Spleen (tissue), 7 donors: ENCODE measurements at regions not wholly inside any gene's neighbourhood (a gene's known extent, or its start where the extent isn't known, plus 50 kb on each side); places are given as distances from the start of the nearest gene placed in this dataset.

Experiments used
- CTCF ChIP-seq, 11 experiments: fragments of 200-600 bp in 7 of 11; fragments of 450-650 bp in 4 of 11; sonication (generic) in 4 of 11; IDR thresholded peaks in 8 of 11; conservative IDR thresholded peaks in 3 of 11; 1 replicate in 7 of 11; 2 replicates in 4 of 11; pipeline versions ENCODE4 v1.4.0 to v1.8.0; 2016 to 2021; ENCODE audit warnings: antibody characterized with exemption in 11 of 11, inconsistent platforms in 4 of 11, mild to moderate bottlenecking in 1 of 11
- POLR2A ChIP-seq, 3 donors: fragments of 450-650 bp; IDR thresholded peaks; one replicate each; pipeline ENCODE4 v1.5.1; 2017; ENCODE audit warnings: antibody characterized with exemption in 3 of 3, mild to moderate bottlenecking in 1 of 3
- POLR2AphosphoS5 ChIP-seq, 3 donors: sonication (generic); formaldehyde crosslinking; IDR thresholded peaks; one replicate each; pipeline ENCODE4 v1.5.1; 2017; ENCODE audit warnings: antibody characterized with exemption in 3 of 3
- donor health status: DM: no; HTN: no; CAD: no; lungs with moderate emphysema.
- donor health status: DM: no; HTN: no; CAD: no.
- donor health status: DM: no; HTN: no; CAD: no.

GRCh38 chr21:15279482-15279881 lies 214.7 kb upstream of the NRIP1 start:
- TF ChIP-seq CTCF (IDR thresholded peaks at IDR 0.05 in 8 of 11, conservative IDR thresholded peaks at IDR 0.05 in 3 of 11) (no peak), POLR2A (IDR thresholded peaks at IDR 0.05) (no peak), POLR2AphosphoS5 (IDR thresholded peaks at IDR 0.05) (no peak)
